ENCODE measurements at regions not wholly inside any gene's neighbourhood (a gene's known extent, or its start where the extent isn't known, plus 50 kb on each side); places are given as distances from the start of the nearest gene placed in this dataset.

- no peak for DNase-seq (ENCODE audit: low read depth in 2 of 2)
Measured at GRCh38 chr3:18046131-18046915, 303.9 kb upstream of the TBC1D5 start.

GRCh38 chr3:18044971-18045880 is 302.8 kb upstream of the TBC1D5 start:
- DNase-seq (ENCODE audit: low read depth in 2 of 2): no peak

- DNase-seq (ENCODE audit: low read depth in 2 of 2): no peak
Measured at GRCh38 chr3:18044191-18044590, 301.8 kb upstream of the TBC1D5 start.

- no peak for DNase-seq (ENCODE audit: low read depth in 2 of 2)
Measured at GRCh38 chr3:18036450-18036815, 294.0 kb upstream of the TBC1D5 start.

- DNase-seq (ENCODE audit: low read depth in 2 of 2): no peak
Measured at GRCh38 chr3:18035641-18036449, 293.4 kb upstream of the TBC1D5 start.

GRCh38 chr3:18033581-18034108 is 291.2 kb upstream of the TBC1D5 start:
- no peak for DNase-seq (ENCODE audit: low read depth in 2 of 2)

- no peak for DNase-seq (ENCODE audit: low read depth in 2 of 2)
Measured at GRCh38 chr3:18030371-18030870, 288.0 kb upstream of the TBC1D5 start.

- DNase-seq (ENCODE audit: low read depth in 2 of 2): no peak
Measured at GRCh38 chr3:18027161-18027939, 284.9 kb upstream of the TBC1D5 start.

GRCh38 chr3:18024715-18025114 is 282.3 kb upstream of the TBC1D5 start:
- no peak for DNase-seq (ENCODE audit: low read depth in 2 of 2)

- DNase-seq (ENCODE audit: low read depth in 2 of 2): no peak
Measured at GRCh38 chr3:18019161-18019495, 276.7 kb upstream of the TBC1D5 start.

- no peak for DNase-seq (ENCODE audit: low read depth in 2 of 2)
Measured at GRCh38 chr3:18018491-18019160, 276.2 kb upstream of the TBC1D5 start.

GRCh38 chr3:18016366-18016765 is 273.9 kb upstream of the TBC1D5 start:
- no peak for DNase-seq (ENCODE audit: low read depth in 2 of 2)

- DNase-seq (ENCODE audit: low read depth in 2 of 2): no peak
Measured at GRCh38 chr3:18012933-18013332, 270.5 kb upstream of the TBC1D5 start.

- no peak for DNase-seq (ENCODE audit: low read depth in 2 of 2)
Measured at GRCh38 chr3:18012436-18012835, 270.0 kb upstream of the TBC1D5 start.

- DNase-seq (ENCODE audit: low read depth in 2 of 2): no peak
Measured at GRCh38 chr3:18011387-18011786, 269.0 kb upstream of the TBC1D5 start.

GRCh38 chr3:18010001-18010400 is 267.6 kb upstream of the TBC1D5 start:
- DNase-seq (ENCODE audit: low read depth in 2 of 2): no peak

GRCh38 chr3:18008706-18009368 is 266.4 kb upstream of the TBC1D5 start:
- no peak for DNase-seq (ENCODE audit: low read depth in 2 of 2)

- DNase-seq (ENCODE audit: low read depth in 2 of 2): no peak
Measured at GRCh38 chr3:18007980-18008379, 265.5 kb upstream of the TBC1D5 start.

GRCh38 chr3:17995769-17996168 is 253.3 kb upstream of the TBC1D5 start:
- DNase-seq (ENCODE audit: low read depth in 2 of 2): no peak

GRCh38 chr3:17994167-17994566 is 251.7 kb upstream of the TBC1D5 start:
- no peak for DNase-seq (ENCODE audit: low read depth in 2 of 2)
